Neural cell (in vitro differentiated cells): ENCODE measurements at regions not wholly inside any gene's neighbourhood (a gene's known extent, or its start where the extent isn't known, plus 50 kb on each side); places are given as distances from the start of the nearest gene placed in this dataset.
"Not testable (repeated sequence)": the region's sequence is repeated elsewhere in the genome, so short reads cannot be mapped to it uniquely, and the experiment has no call there.

Experiments used
- H2AFZ ChIP-seq: fragments of 200-600, 300-800 bp; sonication (generic), shearing (Covaris generic); 2 replicates; pipeline ENCODE4 v1.6.0; 2014; ENCODE audit warnings: low read depth, mild to moderate bottlenecking, antibody characterized with exemption, low read length, moderate library complexity
- H3F3A ChIP-seq: fragments of 200-600 bp; shearing (Covaris generic); 2 replicates; pipeline ENCODE4 v1.6.1; 2016; ENCODE audit warnings: mild to moderate bottlenecking, moderate library complexity, mixed read lengths, antibody characterized with exemption, low read length; ENCODE audit not compliant: insufficient read depth, poor library complexity, severe bottlenecking
- H3K27ac ChIP-seq: fragments of 200-600, 300-800 bp; sonication (generic), shearing (Covaris generic); 2 replicates; pipeline ENCODE4 v1.5.1; 2014; ENCODE audit warnings: mild to moderate bottlenecking, low read length, moderate library complexity
- H3K27me3 ChIP-seq: fragments of 300-800, 200-600 bp; sonication (generic), shearing (Covaris generic); 2 replicates; pipeline ENCODE4 v1.6.0; 2014; ENCODE audit warnings: mild to moderate bottlenecking, low read depth, low read length, moderate library complexity; ENCODE audit not compliant: insufficient read depth
- H3K36me3 ChIP-seq: fragments of 300-800, 200-600 bp; sonication (generic), shearing (Covaris generic); 2 replicates; pipeline ENCODE4 v1.5.1; 2014; ENCODE audit warnings: mild to moderate bottlenecking, antibody characterized with exemption, low read length, moderate library complexity; ENCODE audit not compliant: insufficient read depth
- H3K4me2 ChIP-seq: fragments of 300-800, 200-600 bp; sonication (generic), shearing (Covaris generic); 2 replicates; pipeline ENCODE4 v1.6.0; 2014; ENCODE audit warnings: mild to moderate bottlenecking, low read length
- H3K4me3 ChIP-seq: fragments of 300-800, 200-600 bp; sonication (generic), shearing (Covaris generic); 2 replicates; pipeline ENCODE4 v1.5.1; 2014; ENCODE audit warnings: mild to moderate bottlenecking, low read length, moderate library complexity
- H3K79me2 ChIP-seq: fragments of 200-600 bp; shearing (Covaris generic); replicated peaks from 2 replicates; pipeline ENCODE4 v1.6.0; 2014; ENCODE audit warnings: mild to moderate bottlenecking, low read length, moderate library complexity; ENCODE audit not compliant: insufficient read depth
- H3K9ac ChIP-seq: fragments of 300-800, 200-600 bp; sonication (generic), shearing (Covaris generic); 2 replicates; pipeline ENCODE4 v1.6.1; 2016; ENCODE audit warnings: mild to moderate bottlenecking, low read length, mixed read lengths
- H3K9me2 ChIP-seq: fragments of 200-600 bp; shearing (Covaris generic); 2 replicates; pipeline ENCODE4 v1.6.1; 2016; ENCODE audit warnings: mild to moderate bottlenecking, low read length, mixed read lengths; ENCODE audit not compliant: insufficient read depth
- H3K9me3 ChIP-seq: fragments of 200-600, 300-800 bp; sonication (generic), shearing (Covaris generic); 2 replicates; pipeline ENCODE4 v1.6.1; 2016; ENCODE audit warnings: mild to moderate bottlenecking, mixed run types, low read length, moderate library complexity, mixed read lengths
- H4K20me1 ChIP-seq: fragments of 200-600 bp; shearing (Covaris generic); 2 replicates; pipeline ENCODE4 v1.6.1; 2016; ENCODE audit warnings: mild to moderate bottlenecking, mixed run types; ENCODE audit not compliant: insufficient read depth
- EP300 ChIP-seq: fragments of 450-650 bp; conservative IDR thresholded peaks from 2 replicates; pipeline ENCODE4 v1.6.1; 2014; ENCODE audit warnings: antibody characterized with exemption, mild to moderate bottlenecking, moderate library complexity; ENCODE audit not compliant: poor library complexity, severe bottlenecking
- EZH2 ChIP-seq: fragments of 200-600, 300-800 bp; shearing (Covaris generic), sonication (generic); IDR thresholded peaks from 2 replicates; pipeline ENCODE4 v1.6.1; 2014; ENCODE audit warnings: antibody characterized with exemption, low read length, borderline replicate concordance, mild to moderate bottlenecking; ENCODE audit not compliant: insufficient read depth, poor library complexity, severe bottlenecking
- MXI1 ChIP-seq: fragments of 450-650 bp; conservative IDR thresholded peaks from 2 replicates; pipeline ENCODE4 v1.6.1; 2014; ENCODE audit warnings: antibody characterized with exemption, mild to moderate bottlenecking; ENCODE audit not compliant: poor library complexity, severe bottlenecking
- POLR2AphosphoS5 ChIP-seq: IDR thresholded peaks from 2 replicates; pipeline ENCODE4 v1.6.1; 2012
- RAD21 ChIP-seq: fragments of 450-650 bp; conservative IDR thresholded peaks from 2 replicates; pipeline ENCODE4 v1.6.1; 2014; ENCODE audit warnings: antibody characterized with exemption, mild to moderate bottlenecking, moderate library complexity
- REST ChIP-seq: IDR thresholded peaks from 2 replicates; pipeline ENCODE4 v1.6.1; 2012; ENCODE audit warnings: borderline replicate concordance
- SMC3 ChIP-seq: fragments of 450-650 bp; conservative IDR thresholded peaks from 2 replicates; pipeline ENCODE4 v1.6.1; 2014; ENCODE audit warnings: antibody characterized with exemption, mild to moderate bottlenecking, moderate library complexity; ENCODE audit not compliant: poor library complexity
- TAF1 ChIP-seq: IDR thresholded peaks from 2 replicates; pipeline ENCODE4 v1.6.1; 2012; ENCODE audit warnings: low read depth
- TF ChIP-seq, protein P1 (sequence below): fragments of 450-650 bp; IDR thresholded peaks from 2 replicates; pipeline ENCODE4 v1.5.1; 2014; ENCODE audit warnings: antibody characterized with exemption, mild to moderate bottlenecking, moderate library complexity; ENCODE audit not compliant: poor library complexity, severe bottlenecking

DNA sequence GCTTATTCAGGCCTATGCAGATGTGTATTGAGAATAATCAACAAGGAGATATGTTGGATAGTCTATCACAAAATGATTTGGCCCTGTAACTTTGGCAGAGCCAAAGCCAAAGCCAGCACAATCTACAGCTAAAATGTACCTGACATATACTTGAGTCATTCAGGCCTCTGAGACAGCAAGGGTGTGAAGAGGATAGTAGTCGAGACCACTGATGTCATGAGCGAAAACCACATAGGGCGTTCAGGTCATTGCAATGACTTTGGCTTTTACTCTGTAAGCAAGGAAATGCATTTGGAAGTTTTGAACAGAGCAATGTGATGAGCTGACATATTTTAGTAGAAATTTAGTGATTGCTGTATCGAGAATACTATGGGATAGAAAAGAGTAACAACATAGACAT, 579.6 kb downstream of the AMY1C start:
- no peak overlapping the region for H3K4me2 ChIP-seq
- H3K9me3 ChIP-seq = no peaks in the 10 kb centered on the region
- TF ChIP-seq EZH2 (no peak), SMC3 (no peak), TAF1 (no peak), REST (no peak), POLR2AphosphoS5 (no peak)
- no peaks in the 10 kb centered on the region for H3K36me3 ChIP-seq
- H3F3A ChIP-seq = no peaks in the 10 kb centered on the region
- no peaks in the 10 kb centered on the region for H3K9me2 ChIP-seq
- no peak overlapping the region for H3K9ac ChIP-seq
- H2AFZ ChIP-seq = no peak overlapping the region
- no peaks in the 10 kb centered on the region for H4K20me1 ChIP-seq
- H3K27ac ChIP-seq = no peak overlapping the region
- H3K4me3 ChIP-seq = no peak overlapping the region
- H3K27me3 ChIP-seq = no peaks in the 10 kb centered on the region
- no peaks in the 10 kb centered on the region for H3K79me2 ChIP-seq

GRCh38 chr1:104331763-104332162, 582.1 kb downstream of the AMY1C start:
- H3K27ac ChIP-seq = no peak overlapping the region
- H4K20me1 ChIP-seq = no peaks in the 10 kb centered on the region
- no peak for TF ChIP-seq REST
- TF ChIP-seq, protein P1, sequence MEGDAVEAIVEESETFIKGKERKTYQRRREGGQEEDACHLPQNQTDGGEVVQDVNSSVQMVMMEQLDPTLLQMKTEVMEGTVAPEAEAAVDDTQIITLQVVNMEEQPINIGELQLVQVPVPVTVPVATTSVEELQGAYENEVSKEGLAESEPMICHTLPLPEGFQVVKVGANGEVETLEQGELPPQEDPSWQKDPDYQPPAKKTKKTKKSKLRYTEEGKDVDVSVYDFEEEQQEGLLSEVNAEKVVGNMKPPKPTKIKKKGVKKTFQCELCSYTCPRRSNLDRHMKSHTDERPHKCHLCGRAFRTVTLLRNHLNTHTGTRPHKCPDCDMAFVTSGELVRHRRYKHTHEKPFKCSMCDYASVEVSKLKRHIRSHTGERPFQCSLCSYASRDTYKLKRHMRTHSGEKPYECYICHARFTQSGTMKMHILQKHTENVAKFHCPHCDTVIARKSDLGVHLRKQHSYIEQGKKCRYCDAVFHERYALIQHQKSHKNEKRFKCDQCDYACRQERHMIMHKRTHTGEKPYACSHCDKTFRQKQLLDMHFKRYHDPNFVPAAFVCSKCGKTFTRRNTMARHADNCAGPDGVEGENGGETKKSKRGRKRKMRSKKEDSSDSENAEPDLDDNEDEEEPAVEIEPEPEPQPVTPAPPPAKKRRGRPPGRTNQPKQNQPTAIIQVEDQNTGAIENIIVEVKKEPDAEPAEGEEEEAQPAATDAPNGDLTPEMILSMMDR = no peak
- no peak for TF ChIP-seq EZH2
- TF ChIP-seq SMC3 = no peak
- TF ChIP-seq TAF1 = no peak
- no peak for TF ChIP-seq MXI1
- TF ChIP-seq EP300 = no peak
- no peak for TF ChIP-seq POLR2AphosphoS5
- no peak for TF ChIP-seq RAD21
- H3K9me3 ChIP-seq = no peaks in the 10 kb centered on the region
- no peaks in the 10 kb centered on the region for H3F3A ChIP-seq
- H3K27me3 ChIP-seq = no peaks in the 10 kb centered on the region
- no peak overlapping the region for H3K4me2 ChIP-seq
- no peaks in the 10 kb centered on the region for H3K79me2 ChIP-seq
- no peak overlapping the region for H2AFZ ChIP-seq
- H3K9me2 ChIP-seq = no peaks in the 10 kb centered on the region
- no peaks in the 10 kb centered on the region for H3K36me3 ChIP-seq
- H3K9ac ChIP-seq = no peak overlapping the region
- no peak overlapping the region for H3K4me3 ChIP-seq

- not testable (repeated sequence) for H3K9me2 ChIP-seq, H3F3A ChIP-seq, H3K27ac ChIP-seq, H3K9ac ChIP-seq, H3K9me3 ChIP-seq, H3K36me3 ChIP-seq, H3K4me2 ChIP-seq, H3K4me3 ChIP-seq, H2AFZ ChIP-seq, H3K27me3 ChIP-seq, H4K20me1 ChIP-seq, H3K79me2 ChIP-seq
Measured at GRCh38 chr1:104337927-104338326, 588.2 kb downstream of the AMY1C start.
